ENCODE measurements at regions not wholly inside any gene's neighbourhood (a gene's known extent, or its start where the extent isn't known, plus 50 kb on each side); places are given as distances from the start of the nearest gene placed in this dataset.

DNA sequence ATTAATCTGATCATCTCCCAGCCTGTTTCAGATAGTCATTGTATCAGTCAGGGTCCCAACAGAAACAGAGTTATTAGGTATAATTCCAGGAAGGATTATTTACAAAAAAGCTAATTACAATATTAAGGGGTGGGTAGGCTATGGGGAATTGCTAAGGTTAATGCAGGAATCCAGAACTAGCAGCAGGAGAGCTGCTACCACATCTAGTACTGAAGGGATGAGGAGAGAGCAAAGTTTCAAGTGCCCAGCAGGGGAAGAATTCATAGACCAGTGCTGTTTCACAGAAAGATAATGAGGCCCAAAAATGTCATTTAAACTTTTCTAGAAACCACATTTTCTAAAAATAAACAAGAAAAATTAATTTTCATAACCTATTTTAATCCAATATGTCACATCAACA is 284.2 kb downstream of the HACE1 start:
- Mint-ChIP-seq H3K9me3 (no peaks in the 10 kb centered on the region), H3K36me3 (ENCODE audit: low read depth) (no peaks in the 10 kb centered on the region), H3K27ac (no peak overlapping the region), H3K4me3 (no peak overlapping the region), H3K4me1 (no peaks in the 10 kb centered on the region), H3K27me3 (ENCODE audit: low read depth, poor library complexity) (peaks cover 5% of the 10 kb centered on the region)
- TF ChIP-seq CTCF (IDR thresholded peaks at IDR 0.05), result no peak
- DNase-seq, result no peak

DNA sequence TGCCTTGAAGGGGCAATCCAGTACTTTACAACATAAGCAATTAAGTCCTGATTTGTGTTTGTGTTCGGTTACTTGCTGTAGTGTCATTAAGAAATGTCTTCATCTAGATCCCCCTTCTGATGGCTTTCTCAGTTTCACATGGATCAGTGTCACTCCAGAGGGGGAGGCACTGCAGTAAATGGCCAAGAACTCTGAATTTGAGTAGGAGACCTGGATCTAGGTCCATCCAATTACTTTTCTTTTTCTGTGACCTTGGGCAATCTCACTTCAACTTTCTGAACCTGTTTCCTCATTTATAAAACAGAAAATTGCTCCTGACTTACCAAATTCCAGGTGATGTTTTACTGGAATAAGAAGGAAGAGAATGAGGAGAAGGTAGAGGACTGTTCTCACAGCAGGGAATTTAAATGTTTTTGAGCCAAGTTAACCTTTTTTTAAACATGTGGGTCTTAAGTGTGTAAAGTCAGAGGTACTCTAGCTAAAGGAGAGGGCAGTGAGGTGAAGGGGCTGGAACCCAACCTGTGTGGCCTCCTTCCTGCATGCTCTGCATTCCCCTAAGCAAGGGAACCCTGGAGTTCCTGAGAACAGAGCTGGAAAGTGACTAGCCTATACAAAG is 285.5 kb downstream of the HACE1 start:
- TF ChIP-seq CTCF (IDR thresholded peaks at IDR 0.05), result no peak
- Mint-ChIP-seq H3K27ac (no peak overlapping the region), H3K4me1 (no peaks in the 10 kb centered on the region), H3K4me3 (no peak overlapping the region), H3K36me3 (ENCODE audit: low read depth) (no peaks in the 10 kb centered on the region), H3K9me3 (no peaks in the 10 kb centered on the region), H3K27me3 (ENCODE audit: low read depth, poor library complexity) (peaks cover 3% of the 10 kb centered on the region)
- DNase-seq, result no peak

DNA sequence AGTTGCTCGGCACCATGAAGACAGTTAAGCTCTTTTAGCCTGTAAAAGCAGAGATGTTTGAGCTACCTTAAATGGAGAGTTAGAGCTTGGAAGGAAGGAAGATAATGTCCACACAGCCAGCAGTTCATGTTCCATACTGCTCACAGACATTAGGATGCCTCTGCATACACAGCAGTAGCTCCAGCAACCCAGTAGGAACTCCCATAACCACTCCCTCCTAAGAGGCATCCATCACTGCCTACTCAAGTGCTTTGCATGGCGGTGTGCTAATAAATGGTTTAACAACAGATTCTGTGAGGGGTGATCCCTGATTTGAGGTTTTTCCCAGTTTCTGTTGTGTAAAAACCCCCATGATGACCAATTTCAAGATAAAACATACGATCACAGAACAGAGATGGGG is 286.4 kb downstream of the HACE1 start:
- no peak for DNase-seq
- Mint-ChIP-seq H3K4me1 (no peaks in the 10 kb centered on the region), H3K36me3 (ENCODE audit: low read depth) (no peaks in the 10 kb centered on the region), H3K27ac (no peak overlapping the region), H3K4me3 (no peak overlapping the region), H3K9me3 (no peaks in the 10 kb centered on the region), H3K27me3 (ENCODE audit: low read depth, poor library complexity) (peaks cover 3% of the 10 kb centered on the region)
- TF ChIP-seq CTCF (IDR thresholded peaks at IDR 0.05), result no peak

DNA sequence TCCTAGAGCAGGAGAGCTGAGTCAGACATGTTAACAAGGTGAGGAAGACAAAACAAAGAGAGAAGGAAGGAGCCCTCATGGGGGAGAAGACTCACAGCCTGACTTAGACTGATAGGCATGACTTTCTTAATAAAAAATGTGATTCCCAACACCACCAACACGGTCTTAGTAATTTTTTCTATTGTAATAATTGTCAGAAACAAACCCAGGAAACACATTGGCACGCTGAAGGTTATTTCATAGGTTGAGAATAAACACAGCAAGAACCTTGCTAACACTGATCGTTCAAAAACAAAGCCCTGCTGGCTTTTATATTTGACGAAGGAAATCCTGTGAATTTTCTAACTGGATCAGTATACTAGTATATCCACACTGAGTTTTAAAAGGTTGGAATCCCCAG is 286.8 kb downstream of the HACE1 start:
- no peaks in the 10 kb centered on the region for H3K36me3 Mint-ChIP-seq (ENCODE audit: low read depth)
- no peaks in the 10 kb centered on the region for H3K9me3 Mint-ChIP-seq
- DNase-seq, result no peak
- H3K27ac Mint-ChIP-seq, result no peak overlapping the region
- TF ChIP-seq CTCF (IDR thresholded peaks at IDR 0.05), result no peak
- no peak overlapping the region for H3K4me3 Mint-ChIP-seq
- H3K4me1 Mint-ChIP-seq, result no peaks in the 10 kb centered on the region
- H3K27me3 Mint-ChIP-seq (ENCODE audit: low read depth, poor library complexity), result peaks cover 3% of the 10 kb centered on the region

- Mint-ChIP-seq H3K4me3 (no peak overlapping the region), H3K27ac (no peak overlapping the region), H3K36me3 (ENCODE audit: low read depth) (no peaks in the 10 kb centered on the region), H3K27me3 (ENCODE audit: low read depth, poor library complexity) (peaks cover 3% of the 10 kb centered on the region), H3K9me3 (no peaks in the 10 kb centered on the region), H3K4me1 (no peaks in the 10 kb centered on the region)
- no peak for DNase-seq
- TF ChIP-seq CTCF (IDR thresholded peaks at IDR 0.05), result no peak
These were observed 293.3 kb downstream of the HACE1 start for GRCh38 chr6:104566411-104566810.

GRCh38 chr6:104563306-104563705 is 296.4 kb downstream of the HACE1 start:
- DNase-seq, result no peak
- peaks cover 5% of the 10 kb centered on the region for H3K27me3 Mint-ChIP-seq (ENCODE audit: low read depth, poor library complexity)
- H3K36me3 Mint-ChIP-seq (ENCODE audit: low read depth), result no peaks in the 10 kb centered on the region
- H3K9me3 Mint-ChIP-seq, result no peaks in the 10 kb centered on the region
- H3K27ac Mint-ChIP-seq, result no peak overlapping the region
- H3K4me3 Mint-ChIP-seq, result no peak overlapping the region
- no peaks in the 10 kb centered on the region for H3K4me1 Mint-ChIP-seq
- no peak for TF ChIP-seq CTCF (IDR thresholded peaks at IDR 0.05)

All from nephron progenitor cell (in vitro differentiated cells).